Panc1 (cell line): ENCODE measurements at regions not wholly inside any gene's neighbourhood (a gene's known extent, or its start where the extent isn't known, plus 50 kb on each side); places are given as distances from the start of the nearest gene placed in this dataset.

Experiments
- ATAC-seq: fragments of 200-7000 bp; cut with Tn5 transposase; 2 replicates; pipeline ENCODE4 v1.9.1; 2020; ENCODE audit warnings: mild to moderate bottlenecking, moderate library complexity
- BruUV-seq: library from RNA; stranded (reverse); fragments of 400-500 nt; replicated peaks from 2 replicates; lab custom pipeline; 2021; lab: Mats Ljungman, UMichigan
- CTCF ChIA-PET: fragments of 300-600 bp; sonication (Branson Sonifier 250); formaldehyde crosslinking; loops from one replicate; lab custom pipeline; 2022; ENCODE audit warnings: antibody characterized with exemption; lab: Charles Lee
- POLR2A ChIA-PET: fragments of 300-600 bp; sonication (Branson Sonifier 250); formaldehyde crosslinking; loops from one replicate; lab custom pipeline; 2022; ENCODE audit warnings: antibody characterized with exemption; lab: Charles Lee
- DNase-seq: peaks from one replicate; pipeline ENCODE4 v3.0.0-alpha.2; 2010; ENCODE audit warnings: low read depth, low spot score
- H3K27ac ChIP-seq: 2 replicates; pipeline ENCODE4 v1.5.1; 2011; ENCODE audit warnings: mild to moderate bottlenecking, low read length, inconsistent platforms
- H3K27me3 ChIP-seq: fragments of 200-500 bp; sonication (Bioruptor generic); 2 replicates; pipeline ENCODE4 v1.6.0; 2014; ENCODE audit warnings: low read length, inconsistent platforms; ENCODE audit not compliant: control insufficient read depth, insufficient read depth
- H3K36me3 ChIP-seq: fragments of 200-500 bp; sonication (Bioruptor generic); 2 replicates; pipeline ENCODE4 v1.5.1; 2014; ENCODE audit warnings: inconsistent platforms, mild to moderate bottlenecking, low read length, moderate library complexity; ENCODE audit not compliant: control insufficient read depth, insufficient read depth
- H3K4me1 ChIP-seq: 2 replicates; pipeline ENCODE4 v1.5.1; 2011; ENCODE audit warnings: inconsistent platforms, mild to moderate bottlenecking, low read length, moderate library complexity; ENCODE audit not compliant: control insufficient read depth, insufficient read depth
- H3K4me3 ChIP-seq, 2 experiments: 2 replicates each; pipeline ENCODE4 v1.5.1; 2011 to 2012; ENCODE audit warnings: low read depth in 2 of 2, low read length in 2 of 2, mild to moderate bottlenecking in 2 of 2, inconsistent platforms in 1 of 2, moderate library complexity in 1 of 2
- H3K9me3 ChIP-seq: fragments of 200-500 bp; sonication (Bioruptor generic); 2 replicates; pipeline ENCODE4 v1.5.1; 2014; ENCODE audit warnings: low read depth, mild to moderate bottlenecking, inconsistent platforms, low read length, moderate library complexity; ENCODE audit not compliant: control insufficient read depth, insufficient read depth
- POLR2AphosphoS5 ChIP-seq: IDR thresholded peaks from 2 replicates; pipeline ENCODE4 v1.6.1; 2012; ENCODE audit warnings: mild to moderate bottlenecking, low read depth, low read length, moderate library complexity
- SIN3A ChIP-seq: IDR thresholded peaks from 2 replicates; pipeline ENCODE4 v1.6.1; 2012; ENCODE audit warnings: low read depth, mild to moderate bottlenecking, low read length, moderate library complexity, borderline replicate concordance; ENCODE audit not compliant: insufficient read depth
- TCF7L2 ChIP-seq: IDR thresholded peaks from 2 replicates; pipeline ENCODE4 v1.6.1; 2011; ENCODE audit warnings: mild to moderate bottlenecking, low read depth, low read length, inconsistent platforms
- in situ Hi-C: cut with HindIII; loops from 2 replicates; pipeline ENCODE4 v1.10.0; 2016; ENCODE audit warnings: low sequenced_read_pairs, low pct_unique_long_range_greater_than_20kb
- intact Hi-C: fragments of 100-400 bp; cut with micrococcal nuclease; formaldehyde crosslinking; loops from one replicate; pipeline ENCODE4 v1.10.0; 2022; ENCODE audit not compliant: unreplicated experiment
- TF ChIP-seq, protein P1 (sequence below): fragments of 450-650 bp; IDR thresholded peaks from 2 replicates; pipeline ENCODE4 v1.5.1; 2017; ENCODE audit warnings: mild to moderate bottlenecking
- TF ChIP-seq, protein P2 (sequence below), 2 experiments: IDR thresholded peaks; 2 replicates each; pipeline ENCODE4 v1.6.1; 2011 to 2012; ENCODE audit warnings: low read depth in 2 of 2, control low read depth in 1 of 2, low read length in 1 of 2, mild to moderate bottlenecking in 1 of 2, moderate library complexity in 1 of 2; ENCODE audit not compliant: insufficient read depth in 1 of 2

DNA sequence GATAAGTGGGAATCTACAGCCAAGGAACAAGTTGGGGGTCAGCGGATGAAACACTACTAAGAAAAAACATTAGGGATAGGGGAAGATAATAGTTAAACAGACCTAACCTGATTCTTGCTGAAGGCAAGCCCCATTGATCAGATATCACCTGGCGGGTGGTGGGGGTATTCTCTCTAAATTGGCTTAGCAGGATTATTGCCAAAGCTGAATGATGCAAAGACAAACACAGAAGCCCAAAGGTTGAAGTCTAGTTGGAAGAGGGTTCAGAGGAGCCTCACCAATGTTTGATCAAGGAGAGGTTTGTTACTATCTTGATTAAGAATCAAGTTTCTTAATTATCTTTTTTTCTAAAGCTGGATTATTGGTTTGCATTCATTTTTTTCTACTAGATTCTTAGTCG, 371.9 kb upstream of the CNTN4 start:
- intact Hi-C loops (no loop called here), in situ Hi-C loops (no loop called here)
- CTCF ChIA-PET: no interaction called here
- no peak overlapping the region for H3K27ac ChIP-seq
- H3K9me3 ChIP-seq: no peaks in the 10 kb centered on the region
- POLR2A ChIA-PET: no interaction called here
- BruUV-seq: no TSS peak
- H3K4me1 ChIP-seq: no peaks in the 10 kb centered on the region
- H3K4me3 ChIP-seq: no peak overlapping the region
- ATAC-seq (no peak), DNase-seq (no peak)
- H3K36me3 ChIP-seq: no peaks in the 10 kb centered on the region
- TF ChIP-seq POLR2AphosphoS5 (no peak), TCF7L2 (no peak), SIN3A (no peak)
- TF ChIP-seq, protein P1, sequence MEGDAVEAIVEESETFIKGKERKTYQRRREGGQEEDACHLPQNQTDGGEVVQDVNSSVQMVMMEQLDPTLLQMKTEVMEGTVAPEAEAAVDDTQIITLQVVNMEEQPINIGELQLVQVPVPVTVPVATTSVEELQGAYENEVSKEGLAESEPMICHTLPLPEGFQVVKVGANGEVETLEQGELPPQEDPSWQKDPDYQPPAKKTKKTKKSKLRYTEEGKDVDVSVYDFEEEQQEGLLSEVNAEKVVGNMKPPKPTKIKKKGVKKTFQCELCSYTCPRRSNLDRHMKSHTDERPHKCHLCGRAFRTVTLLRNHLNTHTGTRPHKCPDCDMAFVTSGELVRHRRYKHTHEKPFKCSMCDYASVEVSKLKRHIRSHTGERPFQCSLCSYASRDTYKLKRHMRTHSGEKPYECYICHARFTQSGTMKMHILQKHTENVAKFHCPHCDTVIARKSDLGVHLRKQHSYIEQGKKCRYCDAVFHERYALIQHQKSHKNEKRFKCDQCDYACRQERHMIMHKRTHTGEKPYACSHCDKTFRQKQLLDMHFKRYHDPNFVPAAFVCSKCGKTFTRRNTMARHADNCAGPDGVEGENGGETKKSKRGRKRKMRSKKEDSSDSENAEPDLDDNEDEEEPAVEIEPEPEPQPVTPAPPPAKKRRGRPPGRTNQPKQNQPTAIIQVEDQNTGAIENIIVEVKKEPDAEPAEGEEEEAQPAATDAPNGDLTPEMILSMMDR: no peak
- TF ChIP-seq, protein P2, sequence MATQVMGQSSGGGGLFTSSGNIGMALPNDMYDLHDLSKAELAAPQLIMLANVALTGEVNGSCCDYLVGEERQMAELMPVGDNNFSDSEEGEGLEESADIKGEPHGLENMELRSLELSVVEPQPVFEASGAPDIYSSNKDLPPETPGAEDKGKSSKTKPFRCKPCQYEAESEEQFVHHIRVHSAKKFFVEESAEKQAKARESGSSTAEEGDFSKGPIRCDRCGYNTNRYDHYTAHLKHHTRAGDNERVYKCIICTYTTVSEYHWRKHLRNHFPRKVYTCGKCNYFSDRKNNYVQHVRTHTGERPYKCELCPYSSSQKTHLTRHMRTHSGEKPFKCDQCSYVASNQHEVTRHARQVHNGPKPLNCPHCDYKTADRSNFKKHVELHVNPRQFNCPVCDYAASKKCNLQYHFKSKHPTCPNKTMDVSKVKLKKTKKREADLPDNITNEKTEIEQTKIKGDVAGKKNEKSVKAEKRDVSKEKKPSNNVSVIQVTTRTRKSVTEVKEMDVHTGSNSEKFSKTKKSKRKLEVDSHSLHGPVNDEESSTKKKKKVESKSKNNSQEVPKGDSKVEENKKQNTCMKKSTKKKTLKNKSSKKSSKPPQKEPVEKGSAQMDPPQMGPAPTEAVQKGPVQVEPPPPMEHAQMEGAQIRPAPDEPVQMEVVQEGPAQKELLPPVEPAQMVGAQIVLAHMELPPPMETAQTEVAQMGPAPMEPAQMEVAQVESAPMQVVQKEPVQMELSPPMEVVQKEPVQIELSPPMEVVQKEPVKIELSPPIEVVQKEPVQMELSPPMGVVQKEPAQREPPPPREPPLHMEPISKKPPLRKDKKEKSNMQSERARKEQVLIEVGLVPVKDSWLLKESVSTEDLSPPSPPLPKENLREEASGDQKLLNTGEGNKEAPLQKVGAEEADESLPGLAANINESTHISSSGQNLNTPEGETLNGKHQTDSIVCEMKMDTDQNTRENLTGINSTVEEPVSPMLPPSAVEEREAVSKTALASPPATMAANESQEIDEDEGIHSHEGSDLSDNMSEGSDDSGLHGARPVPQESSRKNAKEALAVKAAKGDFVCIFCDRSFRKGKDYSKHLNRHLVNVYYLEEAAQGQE (IDR thresholded peaks at IDR 0.05; ENCODE audit: insufficient read depth in 1 of 2, low read depth in 2 of 2, low read length in 1 of 2): no peak
- H3K27me3 ChIP-seq: no peaks in the 10 kb centered on the region

DNA sequence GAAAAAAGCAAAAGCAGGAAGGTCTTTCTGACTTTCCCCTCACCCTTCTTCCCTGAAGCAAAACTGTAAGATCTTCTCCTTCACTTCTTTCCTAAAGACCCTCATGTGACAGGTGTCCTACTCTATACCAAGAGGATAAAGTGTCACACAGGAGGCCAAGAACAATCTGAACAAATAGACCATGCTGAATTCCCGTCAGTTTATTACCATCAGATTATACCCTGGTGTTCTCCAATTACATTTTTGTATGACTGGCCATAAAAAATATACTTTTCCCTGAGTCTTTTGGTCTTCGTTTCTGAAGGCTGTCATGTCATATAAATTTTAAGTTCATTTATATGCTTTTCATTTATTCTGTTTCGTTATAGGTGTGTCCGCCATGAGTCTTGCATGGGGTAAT, 371.4 kb upstream of the CNTN4 start:
- H3K27ac ChIP-seq: no peak overlapping the region
- ChIA-PET POLR2A (no interaction called here), CTCF (no interaction called here)
- no peaks in the 10 kb centered on the region for H3K36me3 ChIP-seq
- no peak for DNase-seq
- ATAC-seq: no peak
- no peaks in the 10 kb centered on the region for H3K27me3 ChIP-seq
- BruUV-seq: no TSS peak
- intact Hi-C loops (no loop called here), in situ Hi-C loops (no loop called here)
- no peak overlapping the region for H3K4me3 ChIP-seq
- TF ChIP-seq POLR2AphosphoS5 (no peak), SIN3A (no peak), TCF7L2 (no peak)
- TF ChIP-seq, protein P1: no peak
- TF ChIP-seq, protein P2 (IDR thresholded peaks at IDR 0.05; ENCODE audit: insufficient read depth in 1 of 2, low read depth in 2 of 2, low read length in 1 of 2): no peak
- no peaks in the 10 kb centered on the region for H3K4me1 ChIP-seq
- H3K9me3 ChIP-seq: no peaks in the 10 kb centered on the region
